NCI-H1105 (cell line): ENCODE measurements at regions not wholly inside any gene's neighbourhood (a gene's known extent, or its start where the extent isn't known, plus 50 kb on each side); places are given as distances from the start of the nearest gene placed in this dataset.
A peak's percentile ranks its signal among the peaks of the same experiment; 100 is the strongest.

Source experiments
- DNase-seq: peaks from one replicate; lab custom pipeline; 2025; lab: John Stamatoyannopoulos, UW

DNA sequence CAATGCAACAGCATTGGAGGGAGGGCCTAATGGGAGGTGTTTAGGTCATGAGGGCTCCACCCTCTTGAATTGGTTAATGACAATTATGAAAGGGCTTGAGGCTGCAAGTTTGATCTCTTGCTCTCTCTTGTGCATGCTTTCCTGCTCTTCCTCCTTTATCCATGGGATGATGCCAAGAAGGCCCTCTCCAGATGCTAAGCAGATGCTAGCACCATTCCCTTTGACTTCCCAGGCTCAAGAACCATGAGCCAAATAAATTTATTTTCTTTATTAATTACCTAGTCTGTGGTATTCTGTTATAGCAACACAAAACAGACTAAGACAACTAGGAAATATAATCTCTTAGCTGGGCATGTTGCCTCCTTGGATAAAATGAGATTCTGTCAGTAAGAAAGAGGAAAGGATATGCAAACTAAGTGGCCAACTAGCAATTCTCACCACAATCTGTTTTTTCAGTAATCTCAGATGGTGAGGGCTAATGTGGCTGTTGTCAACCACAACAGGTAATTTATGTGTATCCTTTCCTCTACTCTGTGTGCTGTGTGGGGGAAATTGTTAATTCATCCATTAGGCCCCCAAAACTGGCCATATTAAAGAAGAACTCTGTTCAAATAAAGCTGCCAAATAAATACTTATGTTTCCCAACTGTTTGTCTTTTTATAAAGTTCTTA is 269.1 kb upstream of the CD180 start:
- DNase-seq, result no peak

DNA sequence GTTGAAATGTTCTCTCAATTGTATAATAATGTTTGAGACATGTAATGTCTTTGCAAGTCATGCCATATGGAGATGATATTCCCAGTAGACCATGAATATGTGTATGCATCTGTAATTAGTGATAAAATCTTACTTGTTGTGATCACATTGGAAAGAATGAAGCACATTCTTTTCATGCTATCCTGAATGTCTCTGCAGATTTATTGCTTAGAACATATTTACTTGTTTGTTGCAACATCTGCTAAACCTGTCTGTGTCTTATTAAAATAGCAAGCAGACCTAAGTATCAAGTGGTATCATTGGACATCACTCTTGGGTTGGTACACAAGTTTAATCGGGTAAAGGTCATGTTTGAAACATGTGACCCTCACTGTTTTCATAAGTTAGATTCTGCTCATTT is 265.5 kb upstream of the CD180 start:
- DNase-seq, result no peak

DNA sequence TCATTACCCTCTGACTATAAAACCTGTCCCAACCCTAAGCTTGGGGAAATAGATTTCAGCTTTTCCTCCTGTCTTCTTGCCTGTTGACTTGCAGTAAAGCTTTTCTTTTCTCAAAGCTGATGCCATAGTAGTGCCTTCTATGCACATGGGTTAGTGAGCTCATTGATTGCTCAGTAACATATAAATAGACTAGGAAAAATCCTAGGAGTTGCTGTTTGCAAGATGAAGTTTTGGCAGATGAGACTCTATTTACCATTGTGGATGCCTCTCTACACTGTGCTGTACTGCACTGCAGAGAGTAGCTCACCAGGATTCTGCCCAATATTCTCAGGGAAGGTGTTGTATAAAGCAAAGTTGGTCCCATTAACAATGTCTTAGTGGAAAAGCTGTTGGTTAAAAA is 262.7 kb upstream of the CD180 start:
- DNase-seq, result no peak

- DNase-seq, result no peak
Measured at GRCh38 chr5:67455970-67456369, 259.4 kb upstream of the CD180 start.

DNA sequence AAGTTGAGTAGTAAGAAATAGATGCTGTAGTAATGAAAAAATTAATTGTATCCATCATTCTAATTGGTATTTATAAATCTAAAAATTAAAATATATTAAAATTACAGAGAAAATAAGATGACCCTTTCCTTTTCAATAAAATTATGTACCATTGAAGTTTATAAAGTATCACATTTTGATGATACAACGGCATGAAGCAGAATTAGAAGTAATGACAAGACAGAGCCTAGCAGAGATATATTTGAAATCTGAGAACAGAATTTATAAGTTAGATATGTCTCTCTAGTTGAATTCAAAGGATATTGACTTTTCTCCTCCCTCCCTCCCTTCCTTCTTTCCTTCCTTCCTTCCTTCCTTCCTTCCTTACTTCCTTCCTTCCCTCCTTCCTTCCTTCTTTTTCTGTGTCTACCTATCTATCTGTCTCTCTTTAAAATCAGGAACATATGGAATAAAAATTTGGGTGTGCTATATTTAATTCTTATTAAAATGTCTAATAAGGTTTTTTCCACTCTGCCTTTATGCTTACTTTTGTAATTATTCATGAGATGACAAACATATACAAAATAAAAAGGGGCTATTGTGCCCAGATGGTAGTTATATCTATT is 258.5 kb upstream of the CD180 start:
- DNase-seq, result no peak

- DNase-seq, result no peak
Measured at GRCh38 chr5:67453111-67453905, 256.7 kb upstream of the CD180 start.

- DNase-seq, result no peak
Measured at GRCh38 chr5:67451640-67452279, 255.2 kb upstream of the CD180 start.

DNA sequence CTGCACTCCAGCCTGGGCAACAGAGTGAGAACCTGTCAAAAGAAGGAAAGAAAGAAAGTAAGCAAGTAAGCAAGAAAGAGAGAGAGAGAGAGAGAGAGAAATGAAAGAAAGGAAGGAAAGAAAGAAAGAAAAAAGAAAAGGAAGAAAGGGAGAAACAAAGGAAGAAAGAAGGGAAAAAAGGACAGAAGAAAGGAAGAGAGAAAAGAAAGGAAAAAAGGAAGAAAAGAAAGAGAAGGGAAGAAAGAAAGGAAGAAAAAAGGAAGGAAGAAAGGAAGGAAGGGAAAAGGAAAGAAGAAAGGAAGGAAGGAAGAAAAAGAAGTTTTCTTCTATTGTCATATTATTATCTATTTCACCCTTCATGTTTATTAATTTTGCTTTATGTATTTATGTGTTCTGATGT is 251.1 kb upstream of the CD180 start:
- DNase-seq, result no peak

DNA sequence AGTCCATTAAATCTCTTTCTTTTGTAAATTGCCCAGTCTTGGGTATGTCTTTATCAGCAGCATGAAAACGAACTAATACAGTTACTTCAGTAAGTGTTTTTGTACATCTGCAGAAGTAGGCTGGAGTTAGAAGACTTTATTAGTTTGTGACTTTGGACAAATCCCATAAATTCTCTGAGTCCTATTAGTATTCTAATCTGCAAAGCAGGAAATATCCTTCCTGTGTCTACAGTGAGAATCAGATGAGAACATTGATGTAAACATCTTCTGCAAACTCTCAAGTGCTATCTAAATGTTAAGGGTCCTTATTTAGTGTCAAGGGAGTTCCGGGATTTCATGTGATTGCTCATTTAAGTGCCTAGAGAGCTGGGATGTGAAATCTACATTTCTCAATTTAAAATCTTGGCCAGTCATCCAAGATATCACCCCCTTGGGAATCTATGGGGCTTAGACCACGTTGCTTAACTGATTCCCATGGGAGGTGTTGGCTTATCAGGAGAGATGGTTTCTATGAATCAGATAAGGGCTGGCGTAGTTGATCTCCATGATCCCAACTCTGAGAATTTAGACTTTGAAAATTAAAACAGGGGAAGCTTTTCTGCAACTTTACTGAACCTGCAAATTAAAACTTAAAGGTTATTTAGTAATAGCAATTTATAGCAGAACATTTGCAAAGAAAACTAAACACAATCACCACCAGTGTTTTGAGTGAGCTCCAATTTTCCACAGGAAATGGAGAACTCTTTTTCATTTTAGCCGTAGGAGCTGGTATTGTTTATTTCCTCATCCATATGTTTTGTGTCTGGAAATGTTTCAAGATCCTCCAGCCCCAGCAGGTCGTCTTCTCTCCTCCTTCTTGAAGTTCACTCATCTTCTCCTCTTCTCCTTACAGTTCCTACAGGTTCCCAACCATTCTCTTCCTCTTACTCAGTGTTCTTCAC is 241.6 kb upstream of the CD180 start:
- DNase-seq, result no peak

GRCh38 chr5:67435032-67435431 is 238.4 kb upstream of the CD180 start:
- no peak for DNase-seq

- no peak for DNase-seq
Measured at GRCh38 chr5:67434466-67434865, 237.9 kb upstream of the CD180 start.

GRCh38 chr5:67432606-67433005 is 236.0 kb upstream of the CD180 start:
- peak; percentile 5 for DNase-seq

- DNase-seq, result no peak
Measured at GRCh38 chr5:67431191-67431590, 234.6 kb upstream of the CD180 start.

DNA sequence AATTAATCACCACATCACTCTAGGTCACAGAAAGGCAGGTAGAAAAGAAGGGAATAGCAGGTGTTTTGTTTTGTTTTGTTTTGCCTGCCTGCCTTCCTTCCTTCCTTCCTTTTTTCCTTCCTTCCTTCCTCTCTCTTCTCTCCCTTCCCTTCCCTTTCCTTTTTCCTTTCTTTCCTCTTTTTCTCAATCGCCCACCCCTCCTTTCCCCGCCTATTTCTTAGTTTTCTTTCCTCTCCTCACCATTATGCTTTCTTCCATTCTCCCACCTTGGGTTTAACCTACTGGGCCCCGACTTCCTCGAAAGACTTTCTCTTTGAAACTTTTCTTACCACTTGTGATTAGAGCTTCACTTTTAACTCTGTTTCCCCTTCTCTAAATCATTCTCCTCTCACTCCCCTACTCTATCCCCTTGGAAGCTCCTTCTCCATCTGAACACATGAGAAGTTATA is 231.3 kb upstream of the CD180 start:
- DNase-seq, result no peak

DNA sequence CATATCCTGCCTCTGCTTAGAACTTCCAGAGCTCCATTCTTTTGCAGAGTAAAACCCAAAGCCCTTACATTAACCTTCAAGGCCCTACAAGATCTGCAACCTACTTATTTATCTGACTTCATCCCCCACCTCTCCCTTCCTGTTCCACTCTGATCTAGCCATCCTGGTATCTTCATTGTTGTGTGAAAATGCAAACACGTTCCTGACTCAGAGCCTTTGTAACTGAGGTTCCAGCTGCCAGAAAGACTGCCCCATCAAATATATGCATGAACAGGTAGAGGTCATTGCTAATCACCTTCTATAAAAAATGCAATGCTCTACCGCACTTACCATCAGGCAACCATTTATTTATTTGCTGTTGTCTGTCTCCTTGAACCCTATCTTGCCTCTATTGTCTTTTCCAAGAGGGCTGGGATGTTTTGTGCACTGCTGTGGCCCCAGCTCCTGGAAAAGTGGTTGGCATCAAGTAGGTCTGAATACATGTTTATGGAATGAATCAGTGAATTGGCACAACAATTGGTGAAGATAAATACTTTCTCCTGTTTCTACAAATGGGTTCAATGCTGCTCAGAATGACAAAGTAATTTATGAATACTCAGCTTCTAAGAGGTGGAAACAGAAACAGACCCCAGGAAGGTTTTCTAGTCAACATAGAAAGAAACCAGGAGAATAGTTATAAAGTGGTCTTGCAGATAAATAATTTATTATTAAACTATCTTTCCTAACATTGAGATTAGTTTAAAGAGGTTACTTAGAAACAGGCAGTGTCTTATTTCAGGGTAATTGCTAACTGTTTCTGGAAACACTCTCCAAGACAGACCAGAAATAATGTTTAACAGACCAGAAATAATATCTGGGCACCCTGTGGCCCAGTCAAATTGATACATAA is 230.6 kb upstream of the CD180 start:
- no peak for DNase-seq

- DNase-seq, result no peak
Measured at GRCh38 chr5:67425514-67425913, 228.9 kb upstream of the CD180 start.

- no peak for DNase-seq
Measured at GRCh38 chr5:67417839-67418238, 221.2 kb upstream of the CD180 start.

DNA sequence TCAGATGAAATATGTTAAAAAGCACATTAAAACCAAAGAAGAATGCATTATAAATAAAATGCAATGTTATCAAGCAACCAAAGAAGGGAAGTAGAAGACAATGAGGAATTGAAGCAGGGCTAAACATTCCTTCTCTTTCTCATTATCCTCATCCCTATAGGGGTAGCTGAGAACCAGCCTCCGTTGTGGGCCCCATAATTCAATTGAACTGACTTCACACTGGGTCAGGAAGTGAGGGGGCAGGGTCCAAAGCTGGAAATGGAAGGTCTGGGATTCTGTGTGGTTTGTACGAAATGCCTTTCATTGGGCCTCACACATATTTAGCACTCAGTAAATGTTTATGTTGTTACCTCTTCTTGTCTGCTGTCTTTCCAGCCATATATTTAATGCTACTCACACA is 220.4 kb upstream of the CD180 start:
- DNase-seq, result no peak

GRCh38 chr5:67416133-67416937 is 219.7 kb upstream of the CD180 start:
- no peak for DNase-seq

GRCh38 chr5:67414712-67415111 is 218.1 kb upstream of the CD180 start:
- DNase-seq, result no peak
